GM10248 (cell line): ENCODE measurements at regions not wholly inside any gene's neighbourhood (a gene's known extent, or its start where the extent isn't known, plus 50 kb on each side); places are given as distances from the start of the nearest gene placed in this dataset.

Source experiments
- CTCF ChIA-PET: fragments of 300-600 bp; sonication (Branson Sonifier 250); formaldehyde crosslinking; extraction: SDS; loops from one replicate; lab custom pipeline; 2021; ENCODE audit warnings: antibody characterized with exemption; lab: Yijun Ruan, JAX
- POLR2A ChIA-PET: fragments of 350-650 bp; sonication (Branson Sonifier 250); formaldehyde crosslinking; extraction: SDS; loops from one replicate; lab custom pipeline; 2020; ENCODE audit warnings: antibody characterized with exemption; lab: Yijun Ruan, JAX
- DNase-seq: peaks from one replicate; pipeline ENCODE4 v3.0.0; 2012; ENCODE audit errors: extremely low spot score
- TF ChIP-seq, protein P1 (sequence below): IDR thresholded peaks from 2 replicates; pipeline ENCODE4 v1.5.1; 2012; ENCODE audit warnings: mild to moderate bottlenecking, low read depth; ENCODE audit errors: extremely low read depth, missing control alignments, control extremely low read depth

DNA sequence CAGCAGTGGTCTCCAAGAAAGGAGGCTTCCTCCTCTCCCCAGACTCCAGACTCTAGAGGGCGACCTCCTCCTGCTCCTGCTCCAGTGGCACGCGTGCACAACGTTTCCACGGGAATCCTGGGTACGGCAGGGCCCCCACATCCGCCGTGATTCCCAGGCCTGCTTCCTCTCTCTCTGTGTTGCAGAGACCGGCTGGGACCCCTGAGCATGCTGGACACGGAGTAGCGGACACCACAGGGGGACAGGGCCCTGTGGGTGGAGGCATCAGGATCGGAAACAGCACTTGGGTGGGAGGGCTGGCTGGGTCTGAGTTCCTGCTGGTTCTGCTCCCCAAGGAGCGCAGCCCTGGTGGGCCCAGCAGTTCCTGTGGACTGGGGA is 75.9 kb upstream of the SLC35G4 start:
- ChIA-PET CTCF (no interaction called here), POLR2A (no interaction called here)
- TF ChIP-seq, protein P1, sequence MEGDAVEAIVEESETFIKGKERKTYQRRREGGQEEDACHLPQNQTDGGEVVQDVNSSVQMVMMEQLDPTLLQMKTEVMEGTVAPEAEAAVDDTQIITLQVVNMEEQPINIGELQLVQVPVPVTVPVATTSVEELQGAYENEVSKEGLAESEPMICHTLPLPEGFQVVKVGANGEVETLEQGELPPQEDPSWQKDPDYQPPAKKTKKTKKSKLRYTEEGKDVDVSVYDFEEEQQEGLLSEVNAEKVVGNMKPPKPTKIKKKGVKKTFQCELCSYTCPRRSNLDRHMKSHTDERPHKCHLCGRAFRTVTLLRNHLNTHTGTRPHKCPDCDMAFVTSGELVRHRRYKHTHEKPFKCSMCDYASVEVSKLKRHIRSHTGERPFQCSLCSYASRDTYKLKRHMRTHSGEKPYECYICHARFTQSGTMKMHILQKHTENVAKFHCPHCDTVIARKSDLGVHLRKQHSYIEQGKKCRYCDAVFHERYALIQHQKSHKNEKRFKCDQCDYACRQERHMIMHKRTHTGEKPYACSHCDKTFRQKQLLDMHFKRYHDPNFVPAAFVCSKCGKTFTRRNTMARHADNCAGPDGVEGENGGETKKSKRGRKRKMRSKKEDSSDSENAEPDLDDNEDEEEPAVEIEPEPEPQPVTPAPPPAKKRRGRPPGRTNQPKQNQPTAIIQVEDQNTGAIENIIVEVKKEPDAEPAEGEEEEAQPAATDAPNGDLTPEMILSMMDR, result no peak
- no peak for DNase-seq

DNA sequence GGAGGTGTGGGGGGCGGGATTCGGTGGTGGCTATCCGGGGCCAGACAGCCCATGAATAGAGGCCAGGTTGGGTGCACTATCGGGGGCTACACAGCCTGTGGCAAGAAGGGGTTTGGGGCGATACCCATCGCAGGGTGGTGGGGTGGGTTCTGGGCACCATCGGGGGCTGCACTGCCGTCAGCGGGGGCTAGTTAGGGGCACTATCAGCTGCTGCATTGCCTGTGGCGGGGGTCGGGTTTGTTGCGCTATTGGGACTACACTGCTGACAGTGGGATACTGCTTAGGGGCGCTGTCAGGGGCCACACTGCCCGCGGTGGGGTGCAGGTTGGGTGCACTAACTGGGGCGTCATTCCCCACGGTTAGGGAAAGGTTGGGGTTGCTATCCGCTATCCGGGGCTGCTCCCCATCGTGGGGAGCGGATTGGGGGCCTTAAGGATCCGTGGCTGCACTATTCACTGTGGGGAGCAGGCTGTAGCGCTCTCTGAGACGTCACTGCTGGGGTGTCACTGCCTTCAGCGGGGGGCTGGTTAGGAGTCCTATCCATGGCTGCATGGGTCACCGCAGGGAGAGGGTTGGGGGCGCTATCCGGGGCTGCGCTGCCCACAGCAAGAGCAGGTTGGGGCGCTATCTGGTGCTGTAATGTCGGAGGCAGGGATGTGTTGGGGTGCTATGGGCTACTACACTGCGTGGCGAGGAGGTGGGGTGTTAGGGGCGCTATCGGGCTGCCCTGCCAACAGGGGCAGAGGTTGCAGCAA is 76.5 kb upstream of the SLC35G4 start:
- TF ChIP-seq, protein P1, result no peak
- DNase-seq, result no peak
- ChIA-PET CTCF (no interaction called here), POLR2A (no interaction called here)

DNA sequence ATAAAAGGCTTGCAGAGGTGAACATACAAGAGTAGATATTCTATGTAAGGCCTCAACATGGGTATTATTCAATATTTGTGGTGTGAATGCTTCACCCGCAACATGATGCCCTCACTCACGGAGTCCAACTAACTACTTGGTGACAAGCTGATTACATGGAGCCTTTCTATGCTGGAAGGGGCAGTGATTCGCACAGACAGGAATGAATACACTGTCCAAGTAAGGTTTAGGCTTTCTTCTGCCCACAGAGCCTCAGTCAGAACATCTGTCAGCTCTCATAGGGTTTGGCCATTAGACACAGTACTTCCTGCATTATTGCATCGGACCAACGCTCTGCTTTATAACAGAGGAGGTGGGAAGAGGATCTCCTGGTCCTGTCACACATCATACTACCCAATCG is 80.3 kb upstream of the SLC35G4 start:
- ChIA-PET POLR2A (no interaction called here), CTCF (interaction anchor here (1.5 kb wide), 1 partner anchor 11 kb away, joined by 5 read pairs; no protein-coding TSS in a partner anchor)
- TF ChIP-seq, protein P1, result no peak
- no peak for DNase-seq

DNA sequence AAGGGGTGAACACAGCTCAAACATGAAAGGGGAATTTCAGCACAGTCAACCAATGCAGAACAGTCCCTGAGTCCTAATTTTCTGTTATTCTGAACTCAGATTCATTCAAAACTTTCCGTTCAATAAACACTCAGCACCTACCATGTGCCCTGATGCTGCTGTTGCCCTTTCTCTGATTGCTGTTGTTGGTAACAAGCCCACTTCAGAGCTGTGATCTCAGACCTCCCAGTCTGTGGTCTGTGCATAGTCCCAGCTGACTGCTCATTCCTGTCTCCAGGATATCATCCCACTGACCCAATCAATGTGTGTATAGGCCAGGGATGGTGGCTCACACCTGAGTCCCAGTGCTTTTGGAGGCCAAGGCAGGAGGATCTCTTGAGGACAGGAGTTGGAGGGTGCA is 82.7 kb upstream of the SLC35G4 start:
- TF ChIP-seq, protein P1, result no peak
- POLR2A ChIA-PET, result no interaction called here
- CTCF ChIA-PET, result interaction anchor here (1.8 to 1.9 kb wide), 3 partner anchors 8 to 216 kb away, joined by 7 to 12 read pairs (median 8); no protein-coding TSS in a partner anchor
- no peak for DNase-seq

DNA sequence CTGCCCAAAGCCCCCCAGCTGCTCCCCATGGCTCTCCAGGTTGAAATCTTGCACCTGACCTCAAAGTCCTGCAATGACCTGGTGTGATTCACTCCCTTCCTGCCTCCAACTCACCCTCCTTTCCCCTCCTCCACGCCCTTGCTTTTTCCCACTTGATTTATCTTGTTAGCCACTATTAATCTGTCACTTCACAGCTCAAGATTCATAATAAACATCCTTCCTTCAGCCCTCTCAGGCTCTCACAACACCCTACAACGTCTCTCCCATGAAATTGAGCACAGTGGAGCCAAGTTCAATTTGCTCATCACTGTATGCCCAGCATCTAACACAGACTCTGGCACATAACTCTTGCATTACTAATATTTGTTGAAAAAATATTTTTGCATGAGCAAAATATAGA is 85.6 kb upstream of the SLC35G4 start:
- TF ChIP-seq, protein P1, result no peak
- no peak for DNase-seq
- ChIA-PET POLR2A (no interaction called here), CTCF (interaction anchor here (1.1 to 2.7 kb wide), 3 partner anchors 27 to 213 kb away, joined by 3 to 12 read pairs (median 6); no protein-coding TSS in a partner anchor)

DNA sequence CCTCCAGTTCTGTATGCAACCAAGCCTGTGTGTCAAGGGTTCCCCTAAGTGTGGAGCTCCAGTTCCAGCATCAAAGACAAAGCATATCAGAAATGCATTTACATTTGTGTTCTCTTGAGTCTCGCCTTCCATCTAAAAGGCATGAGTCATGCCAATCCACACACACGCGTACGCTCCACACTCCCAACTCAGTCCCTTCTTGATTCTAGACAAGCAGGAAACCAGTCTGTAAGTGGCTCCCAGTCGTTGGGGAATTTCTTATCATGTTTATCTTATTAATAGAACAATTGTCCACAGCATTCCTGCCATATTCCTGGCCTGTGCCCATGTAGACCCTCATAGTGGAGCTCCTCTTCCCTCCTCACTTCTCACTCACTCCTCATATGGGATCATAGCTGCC is 86.4 kb upstream of the SLC35G4 start:
- ChIA-PET POLR2A (no interaction called here), CTCF (interaction anchor here (1.1 to 2.7 kb wide), 5 partner anchors 10 to 212 kb away, joined by 3 to 12 read pairs (median 5); no protein-coding TSS in a partner anchor)
- DNase-seq, result no peak
- TF ChIP-seq, protein P1, result no peak
